Body of pancreas (tissue), 4 donors: ENCODE measurements at regions not wholly inside any gene's neighbourhood (a gene's known extent, or its start where the extent isn't known, plus 50 kb on each side); places are given as distances from the start of the nearest gene placed in this dataset.
A peak's percentile ranks its signal among the peaks of the same experiment; 100 is the strongest.

Experiments
- ATAC-seq: fragments of 150-250 bp; one replicate; pipeline ENCODE4 v1.9.1; 2016
- DNase-seq, 4 donors: peaks; one replicate each; pipeline ENCODE4 v3.0.0-alpha.2; 2019
- H3K27ac ChIP-seq, 4 donors: fragments of 200-600 bp; sonication (generic); 1 replicate in 3 of 4; 2 replicates in 1 of 4; pipeline versions ENCODE4 v1.5.1 to v1.6.1; 2016 to 2019; ENCODE audit warnings: mild to moderate bottlenecking in 1 of 4, mixed read lengths in 1 of 4, moderate library complexity in 1 of 4
- H3K27me3 ChIP-seq, 2 donors: fragments of 200-600 bp; sonication (generic); one replicate each; pipeline ENCODE4 v1.6.0; 2016; ENCODE audit warnings: mild to moderate bottlenecking in 1 of 2
- H3K36me3 ChIP-seq, 2 donors: fragments of 200-600 bp; sonication (generic); replicated peaks in 1 of 2; 2 replicates each; pipeline ENCODE4 v1.5.1; 2016; ENCODE audit warnings: low read depth in 2 of 2; ENCODE audit not compliant: insufficient read depth in 1 of 2
- H3K4me1 ChIP-seq: fragments of 200-600 bp; sonication (generic); one replicate; pipeline ENCODE4 v1.6.0; 2016
- H3K4me3 ChIP-seq, 2 donors: fragments of 200-600 bp; sonication (generic); 1 replicate in 1 of 2; 2 replicates in 1 of 2; pipeline ENCODE4 v1.5.1; 2016 to 2019
- H3K9me3 ChIP-seq, 3 donors: fragments of 200-600 bp; sonication (generic); 1 replicate in 2 of 3; 2 replicates in 1 of 3; pipeline ENCODE4 v1.5.1; 2016
- CTCF ChIP-seq, 7 experiments: fragments of 450-650 bp in 4 of 7; fragments of 200-600 bp in 3 of 7; sonication (generic) in 3 of 7; IDR thresholded peaks; one replicate each; pipeline ENCODE4 v1.5.1; 2016 to 2019; ENCODE audit warnings: antibody characterized with exemption in 7 of 7
- POLR2A ChIP-seq, 3 donors: fragments of 450-650 bp; IDR thresholded peaks; one replicate each; pipeline ENCODE4 v1.6.1; 2016; ENCODE audit warnings: antibody characterized with exemption in 3 of 3, mild to moderate bottlenecking in 2 of 3
- WGBS, 2 donors: methylation state at CpG; one replicate each; pipeline ENCODE4 v1.1.5; 2017; 5-methylcytosine and 5-hydroxymethylcytosine counted together
- intact Hi-C: fragments of 100-400 bp; cut with DNase I; formaldehyde crosslinking; loops from one replicate; pipeline ENCODE4 v1.15.1; 2023

GRCh38 chr18:23356915-23357601, 96.0 kb upstream of the RIOK3 start:
- ATAC-seq = peak; percentile 61
- TF ChIP-seq POLR2A (IDR thresholded peaks at IDR 0.05) = no peak
- no peak for TF ChIP-seq CTCF (IDR thresholded peaks at IDR 0.05)
- H3K4me1 ChIP-seq = peaks cover 14% of the 10 kb centered on the region
- no peaks in the 10 kb centered on the region for H3K9me3 ChIP-seq
- H3K27ac ChIP-seq = peak overlapping the region in 2 of 4 donors; percentile 37 to 62
- 28 to 34% methylated on average over 2 of the region's 2 CpGs for WGBS, 2 donors
- no peaks in the 10 kb centered on the region for H3K36me3 ChIP-seq
- no peak overlapping the region for H3K4me3 ChIP-seq
- peak in 1 of 4 donors; percentile 10 for DNase-seq
- no peaks in the 10 kb centered on the region for H3K27me3 ChIP-seq
- intact Hi-C loops = no loop called here

GRCh38 chr18:23357996-23358594, 95.0 kb upstream of the RIOK3 start:
- WGBS, 2 donors = 38 to 72% methylated on average over 12 to 13 of the region's 13 CpGs
- H3K4me3 ChIP-seq = no peak overlapping the region
- H3K9me3 ChIP-seq = no peaks in the 10 kb centered on the region
- peaks cover 14% of the 10 kb centered on the region for H3K4me1 ChIP-seq
- TF ChIP-seq CTCF (IDR thresholded peaks at IDR 0.05) = no peak
- TF ChIP-seq POLR2A (IDR thresholded peaks at IDR 0.05) = no peak
- peak; percentile 66 for ATAC-seq
- peak; percentile 27 to 54 (median 40) for DNase-seq
- intact Hi-C loops = no loop called here
- H3K36me3 ChIP-seq = no peaks in the 10 kb centered on the region
- peak overlapping the region in 3 of 4 donors; percentile 0 to 62 (median 37) for H3K27ac ChIP-seq
- H3K27me3 ChIP-seq = no peaks in the 10 kb centered on the region

GRCh38 chr18:23359421-23359820, 93.7 kb upstream of the RIOK3 start:
- ATAC-seq = no peak
- 86 to 92% methylated on average over 9 of the region's 9 CpGs for WGBS, 2 donors

GRCh38 chr18:23363865-23364570, 89.1 kb upstream of the RIOK3 start:
- H3K4me1 ChIP-seq = no peaks in the 10 kb centered on the region
- no peak overlapping the region for H3K4me3 ChIP-seq
- no peaks in the 10 kb centered on the region for H3K36me3 ChIP-seq
- intact Hi-C loops = no loop called here
- no peak for TF ChIP-seq POLR2A (IDR thresholded peaks at IDR 0.05)
- TF ChIP-seq CTCF (IDR thresholded peaks at IDR 0.05) = no peak
- DNase-seq (no peak), ATAC-seq (no peak)
- no peaks in the 10 kb centered on the region for H3K9me3 ChIP-seq
- no peak overlapping the region for H3K27ac ChIP-seq
- H3K27me3 ChIP-seq = no peaks in the 10 kb centered on the region
- WGBS, 2 donors = 94 to 95% methylated on average over 6 of the region's 6 CpGs

More at GRCh38 chr18:23359421-23359820, 93.7 kb upstream of the RIOK3 start:
- Histone ChIP-seq H3K27me3 (no peaks in the 10 kb centered on the region), H3K27ac (no peak overlapping the region), H3K9me3 (no peaks in the 10 kb centered on the region), H3K36me3 (no peaks in the 10 kb centered on the region), H3K4me1 (peaks cover 14% of the 10 kb centered on the region), H3K4me3 (no peak overlapping the region)
- intact Hi-C loops = no loop called here
- TF ChIP-seq CTCF (IDR thresholded peaks at IDR 0.05) = no peak
- no peak for TF ChIP-seq POLR2A (IDR thresholded peaks at IDR 0.05)
- no peak for DNase-seq
